ENCODE measurements at regions not wholly inside any gene's neighbourhood (a gene's known extent, or its start where the extent isn't known, plus 50 kb on each side); places are given as distances from the start of the nearest gene placed in this dataset.

DNA sequence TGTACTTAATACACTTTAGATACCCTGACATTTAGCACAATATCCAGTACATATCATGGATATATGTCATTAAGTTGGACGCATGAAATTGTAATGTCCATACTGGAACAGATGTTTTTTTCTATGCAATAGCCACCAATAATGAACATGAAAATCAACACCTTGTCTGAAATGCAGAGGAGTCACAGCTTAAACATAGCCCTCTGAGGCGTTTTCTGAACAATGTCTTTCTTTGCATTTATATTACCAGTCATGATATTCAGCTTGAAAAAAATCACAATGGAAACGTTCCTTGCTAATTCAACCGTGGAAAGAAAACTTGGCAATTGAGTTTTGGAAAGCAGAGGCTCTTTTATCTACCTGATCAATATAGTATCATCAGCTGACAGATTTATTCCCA, 86.7 kb upstream of the COL11A1 start:
- H3K36me3 ChIP-seq (ENCODE audit: control insufficient read depth, insufficient read depth, low read length): no peaks in the 10 kb centered on the region
- DNase-seq (ENCODE audit: low read depth in 4 of 6, low spot score in 6 of 6): no peak
- H3K4me3 ChIP-seq (ENCODE audit: low read depth, low read length): no peak overlapping the region
- H3K4me1 ChIP-seq (ENCODE audit: control insufficient read depth, insufficient read depth, low read length): no peaks in the 10 kb centered on the region
- WGBS (ENCODE audit: insufficient coverage): no CpG with 5 or more reads among the region's 4 CpGs
- no peaks in the 10 kb centered on the region for H3K27me3 ChIP-seq (ENCODE audit: control insufficient read depth, insufficient read depth, low read length)
- H3K27ac ChIP-seq (ENCODE audit: low read depth, low read length): no peak overlapping the region
- no peaks in the 10 kb centered on the region for H3K9me3 ChIP-seq (ENCODE audit: control insufficient read depth, insufficient read depth, low read length)

GRCh38 chr1:103194060-103194459, 85.7 kb upstream of the COL11A1 start:
- Histone ChIP-seq H3K36me3 (ENCODE audit: control insufficient read depth, insufficient read depth, low read length) (no peaks in the 10 kb centered on the region), H3K9me3 (ENCODE audit: control insufficient read depth, insufficient read depth, low read length) (no peaks in the 10 kb centered on the region), H3K27ac (ENCODE audit: low read depth, low read length) (no peak overlapping the region), H3K4me3 (ENCODE audit: low read depth, low read length) (no peak overlapping the region), H3K27me3 (ENCODE audit: control insufficient read depth, insufficient read depth, low read length) (no peaks in the 10 kb centered on the region), H3K4me1 (ENCODE audit: control insufficient read depth, insufficient read depth, low read length) (no peaks in the 10 kb centered on the region)
- no peak for DNase-seq (ENCODE audit: low read depth in 4 of 6, low spot score in 6 of 6)

GRCh38 chr1:103191327-103191726, 83.0 kb upstream of the COL11A1 start:
- no CpG with 5 or more reads among the region's 2 CpGs for WGBS (ENCODE audit: insufficient coverage)
- no peak overlapping the region for H3K27ac ChIP-seq (ENCODE audit: low read depth, low read length)
- H3K4me1 ChIP-seq (ENCODE audit: control insufficient read depth, insufficient read depth, low read length): no peaks in the 10 kb centered on the region
- no peak for DNase-seq (ENCODE audit: low read depth in 4 of 6, low spot score in 6 of 6)
- no peaks in the 10 kb centered on the region for H3K27me3 ChIP-seq (ENCODE audit: control insufficient read depth, insufficient read depth, low read length)
- no peak overlapping the region for H3K4me3 ChIP-seq (ENCODE audit: low read depth, low read length)
- H3K9me3 ChIP-seq (ENCODE audit: control insufficient read depth, insufficient read depth, low read length): no peaks in the 10 kb centered on the region
- no peaks in the 10 kb centered on the region for H3K36me3 ChIP-seq (ENCODE audit: control insufficient read depth, insufficient read depth, low read length)

GRCh38 chr1:103190766-103191165, 82.4 kb upstream of the COL11A1 start:
- no peaks in the 10 kb centered on the region for H3K9me3 ChIP-seq (ENCODE audit: control insufficient read depth, insufficient read depth, low read length)
- no peak overlapping the region for H3K27ac ChIP-seq (ENCODE audit: low read depth, low read length)
- no peaks in the 10 kb centered on the region for H3K4me1 ChIP-seq (ENCODE audit: control insufficient read depth, insufficient read depth, low read length)
- H3K27me3 ChIP-seq (ENCODE audit: control insufficient read depth, insufficient read depth, low read length): no peaks in the 10 kb centered on the region
- H3K4me3 ChIP-seq (ENCODE audit: low read depth, low read length): no peak overlapping the region
- no peaks in the 10 kb centered on the region for H3K36me3 ChIP-seq (ENCODE audit: control insufficient read depth, insufficient read depth, low read length)
- WGBS (ENCODE audit: insufficient coverage): no CpG with 5 or more reads among the region's 2 CpGs
- DNase-seq (ENCODE audit: low read depth in 4 of 6, low spot score in 6 of 6): no peak

DNA sequence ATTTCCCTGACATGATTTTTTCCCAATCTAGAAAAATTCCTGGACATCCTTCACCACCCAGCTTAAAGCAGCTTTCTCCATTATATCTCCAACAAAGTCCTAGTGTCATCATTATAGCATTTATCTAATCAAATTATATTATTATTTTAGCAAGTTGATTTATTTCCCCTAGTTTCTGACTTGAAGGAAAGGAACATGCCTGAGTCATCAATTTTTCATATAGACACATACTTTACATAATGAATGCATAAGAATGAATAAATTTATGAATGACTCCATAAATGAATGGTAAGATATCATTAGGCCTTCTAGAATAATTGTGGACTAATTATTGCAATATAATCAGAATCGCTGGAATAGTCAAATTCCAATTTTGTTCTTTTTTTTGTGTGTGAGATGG, 79.4 kb upstream of the COL11A1 start:
- Histone ChIP-seq H3K4me3 (ENCODE audit: low read depth, low read length) (no peak overlapping the region), H3K4me1 (ENCODE audit: control insufficient read depth, insufficient read depth, low read length) (no peaks in the 10 kb centered on the region), H3K9me3 (ENCODE audit: control insufficient read depth, insufficient read depth, low read length) (no peaks in the 10 kb centered on the region), H3K27me3 (ENCODE audit: control insufficient read depth, insufficient read depth, low read length) (no peaks in the 10 kb centered on the region), H3K27ac (ENCODE audit: low read depth, low read length) (no peak overlapping the region), H3K36me3 (ENCODE audit: control insufficient read depth, insufficient read depth, low read length) (no peaks in the 10 kb centered on the region)
- WGBS (ENCODE audit: insufficient coverage): 100% methylated on average over 1 of the region's 1 CpG
- no peak for DNase-seq (ENCODE audit: low read depth in 4 of 6, low spot score in 6 of 6)

DNA sequence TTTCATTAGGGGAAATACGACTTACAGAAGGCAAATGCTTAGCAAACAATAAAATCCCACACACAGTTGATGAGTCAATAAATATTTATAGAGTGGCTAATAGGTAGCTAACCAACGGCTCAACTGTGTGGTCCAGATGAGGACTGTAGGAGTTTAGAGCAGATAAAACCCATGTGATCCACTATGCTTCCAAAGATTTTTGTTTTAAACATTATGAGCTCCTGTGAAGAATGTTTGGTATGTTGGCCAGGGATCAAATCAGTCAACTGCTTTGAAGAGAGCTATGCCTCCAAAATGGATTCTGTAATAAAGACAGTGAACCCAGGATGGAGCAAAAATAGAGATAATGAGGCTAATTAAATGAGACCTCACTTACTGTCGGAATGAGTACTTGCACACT, 72.3 kb upstream of the COL11A1 start:
- no CpG with 5 or more reads among the region's 3 CpGs for WGBS (ENCODE audit: insufficient coverage)
- Histone ChIP-seq H3K4me3 (ENCODE audit: low read depth, low read length) (no peak overlapping the region), H3K4me1 (ENCODE audit: control insufficient read depth, insufficient read depth, low read length) (no peaks in the 10 kb centered on the region), H3K9me3 (ENCODE audit: control insufficient read depth, insufficient read depth, low read length) (no peaks in the 10 kb centered on the region), H3K27me3 (ENCODE audit: control insufficient read depth, insufficient read depth, low read length) (no peaks in the 10 kb centered on the region), H3K36me3 (ENCODE audit: control insufficient read depth, insufficient read depth, low read length) (no peaks in the 10 kb centered on the region), H3K27ac (ENCODE audit: low read depth, low read length) (no peak overlapping the region)
- DNase-seq (ENCODE audit: low read depth in 4 of 6, low spot score in 6 of 6): peak in 2 of 6 donors; percentile 7 to 49

GRCh38 chr1:103177108-103177775, 68.9 kb upstream of the COL11A1 start:
- no peaks in the 10 kb centered on the region for H3K4me1 ChIP-seq (ENCODE audit: control insufficient read depth, insufficient read depth, low read length)
- H3K27me3 ChIP-seq (ENCODE audit: control insufficient read depth, insufficient read depth, low read length): no peaks in the 10 kb centered on the region
- WGBS (ENCODE audit: insufficient coverage): no CpG with 5 or more reads among the region's 6 CpGs
- DNase-seq (ENCODE audit: low read depth in 4 of 6, low spot score in 6 of 6): peak in 1 of 6 donors; percentile 12
- H3K36me3 ChIP-seq (ENCODE audit: control insufficient read depth, insufficient read depth, low read length): no peaks in the 10 kb centered on the region
- H3K27ac ChIP-seq (ENCODE audit: low read depth, low read length): no peak overlapping the region
- H3K9me3 ChIP-seq (ENCODE audit: control insufficient read depth, insufficient read depth, low read length): no peaks in the 10 kb centered on the region
- no peak overlapping the region for H3K4me3 ChIP-seq (ENCODE audit: low read depth, low read length)

GRCh38 chr1:103171041-103171590, 62.8 kb upstream of the COL11A1 start:
- Histone ChIP-seq H3K27ac (ENCODE audit: low read depth, low read length) (no peak overlapping the region), H3K27me3 (ENCODE audit: control insufficient read depth, insufficient read depth, low read length) (no peaks in the 10 kb centered on the region), H3K36me3 (ENCODE audit: control insufficient read depth, insufficient read depth, low read length) (no peaks in the 10 kb centered on the region), H3K9me3 (ENCODE audit: control insufficient read depth, insufficient read depth, low read length) (no peaks in the 10 kb centered on the region), H3K4me3 (ENCODE audit: low read depth, low read length) (no peak overlapping the region), H3K4me1 (ENCODE audit: control insufficient read depth, insufficient read depth, low read length) (no peaks in the 10 kb centered on the region)
- no CpG with 5 or more reads among the region's 1 CpG for WGBS (ENCODE audit: insufficient coverage)
- no peak for DNase-seq (ENCODE audit: low read depth in 4 of 6, low spot score in 6 of 6)

- H3K4me3 ChIP-seq (ENCODE audit: low read depth, low read length): no peak overlapping the region
- no peaks in the 10 kb centered on the region for H3K4me1 ChIP-seq (ENCODE audit: control insufficient read depth, insufficient read depth, low read length)
- no peak overlapping the region for H3K27ac ChIP-seq (ENCODE audit: low read depth, low read length)
- no peaks in the 10 kb centered on the region for H3K27me3 ChIP-seq (ENCODE audit: control insufficient read depth, insufficient read depth, low read length)
- WGBS (ENCODE audit: insufficient coverage): 100% methylated on average over 2 of the region's 7 CpGs
- H3K9me3 ChIP-seq (ENCODE audit: control insufficient read depth, insufficient read depth, low read length): no peaks in the 10 kb centered on the region
- H3K36me3 ChIP-seq (ENCODE audit: control insufficient read depth, insufficient read depth, low read length): no peaks in the 10 kb centered on the region
- no peak for DNase-seq (ENCODE audit: low read depth in 4 of 6, low spot score in 6 of 6)
These were observed 62.3 kb upstream of the COL11A1 start for GRCh38 chr1:103170609-103171008.

- Histone ChIP-seq H3K36me3 (ENCODE audit: control insufficient read depth, insufficient read depth, low read length) (no peaks in the 10 kb centered on the region), H3K4me1 (ENCODE audit: control insufficient read depth, insufficient read depth, low read length) (no peaks in the 10 kb centered on the region), H3K27ac (ENCODE audit: low read depth, low read length) (no peak overlapping the region), H3K27me3 (ENCODE audit: control insufficient read depth, insufficient read depth, low read length) (no peaks in the 10 kb centered on the region), H3K9me3 (ENCODE audit: control insufficient read depth, insufficient read depth, low read length) (no peaks in the 10 kb centered on the region), H3K4me3 (ENCODE audit: low read depth, low read length) (no peak overlapping the region)
- WGBS (ENCODE audit: insufficient coverage): no CpG with 5 or more reads among the region's 2 CpGs
- no peak for DNase-seq (ENCODE audit: low read depth in 4 of 6, low spot score in 6 of 6)
These were observed 54.0 kb upstream of the COL11A1 start for GRCh38 chr1:103162360-103162759.
